ENCODE measurements at regions not wholly inside any gene's neighbourhood (a gene's known extent, or its start where the extent isn't known, plus 50 kb on each side); places are given as distances from the start of the nearest gene placed in this dataset.

DNA sequence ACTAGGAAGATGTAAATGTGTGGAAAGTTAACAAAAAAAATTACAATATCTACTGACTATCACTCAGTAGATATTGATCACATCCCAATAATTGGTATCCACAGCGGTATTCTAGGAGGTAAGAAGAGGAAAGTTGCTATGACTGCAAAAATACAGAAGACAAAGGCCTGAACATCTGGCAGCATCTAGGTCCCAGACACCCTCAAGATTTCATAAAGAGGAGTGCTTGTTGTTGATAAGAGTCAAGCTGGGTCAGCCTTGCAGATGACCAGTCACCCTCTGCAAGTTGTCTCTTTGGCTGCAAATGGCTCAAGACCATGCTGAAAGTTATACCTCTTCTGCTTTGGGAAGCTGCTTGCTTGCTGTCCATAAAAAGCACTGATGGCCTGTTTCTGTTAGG lies 179.8 kb upstream of the FOXN2 start:
- Histone ChIP-seq H3K9me2 (ENCODE audit: insufficient read depth) (0 out of 2 replicates have a peak, but pooled peaks cover 8% of the 10 kb centered on the region), H4K20me1 (replicated peaks; ENCODE audit: insufficient read depth) (no peaks in the 10 kb centered on the region), H3K27ac (ENCODE audit: low read depth) (no peak overlapping the region), H3F3A (replicated peaks; ENCODE audit: low read depth) (no peaks in the 10 kb centered on the region), H3K36me3 (ENCODE audit: insufficient read depth) (no peaks in the 10 kb centered on the region), H3K27me3 (ENCODE audit: insufficient read depth) (no peaks in the 10 kb centered on the region), H3K4me2 (no peak overlapping the region), H3K79me2 (replicated peaks; ENCODE audit: insufficient read depth) (no peaks in the 10 kb centered on the region), H2AFZ (no peak overlapping the region), H3K4me1 (ENCODE audit: insufficient read depth) (no peaks in the 10 kb centered on the region), H3K4me3 (no peak overlapping the region)
- Mint-ChIP-seq H3K4me3 (no peak overlapping the region), H3K9me3 (no peaks in the 10 kb centered on the region), H3K4me1 (no peaks in the 10 kb centered on the region), H3K27ac (no peak overlapping the region), H3K36me3 (ENCODE audit: low read depth) (no peaks in the 10 kb centered on the region), H3K27me3 (ENCODE audit: insufficient read depth, low read depth, poor library complexity) (peaks cover 3% of the 10 kb centered on the region)
- ATAC-seq: no peak
- DNase-seq (ENCODE audit: low spot score): no peak
- TF ChIP-seq NANOG (IDR thresholded peaks at IDR 0.05; ENCODE audit: borderline replicate concordance) (no peak), POLR2AphosphoS5 (IDR thresholded peaks at IDR 0.05; ENCODE audit: low read depth) (no peak), ZNF114 (CRISPR knock-in tag; IDR thresholded peaks at IDR 0.05) (no peak), CREB1 (CRISPR knock-in tag; IDR thresholded peaks at IDR 0.05; ENCODE audit: low read depth) (no peak), ZNF462 (CRISPR knock-in tag; IDR thresholded peaks at IDR 0.05) (no peak), ZNF331 (CRISPR knock-in tag; IDR thresholded peaks at IDR 0.05; ENCODE audit: low read depth) (no peak), ETS1 (IDR thresholded peaks at IDR 0.05) (no peak), JUNB (IDR thresholded peaks at IDR 0.05; ENCODE audit: unreplicated experiment) (no peak), CTCF (conservative IDR thresholded peaks at IDR 0.05; ENCODE audit: low read depth in 2 of 2) (no peak), EZH2 (IDR thresholded peaks at IDR 0.05; ENCODE audit: low read depth, unreplicated experiment) (no peak), REST (IDR thresholded peaks at IDR 0.05; ENCODE audit: unreplicated experiment) (no peak), EZH2phosphoT487 (IDR thresholded peaks at IDR 0.05; ENCODE audit: unreplicated experiment) (no peak), STAT1 (IDR thresholded peaks at IDR 0.05; ENCODE audit: unreplicated experiment) (no peak)

All from GM23338 (cell line).